Sciatic nerve (tissue), 2 donors: ENCODE measurements at regions not wholly inside any gene's neighbourhood (a gene's known extent, or its start where the extent isn't known, plus 50 kb on each side); places are given as distances from the start of the nearest gene placed in this dataset.

Experiments used
- ATAC-seq: fragments of 200-7000 bp; cut with Tn5 transposase; one replicate; pipeline ENCODE4 v1.9.1; 2020; ENCODE audit warnings: mild to moderate bottlenecking, moderate library complexity
- DNase-seq: peaks from one replicate; pipeline ENCODE4 v3.0.0-alpha.2; 2020; ENCODE audit warnings: low spot score
- intact Hi-C: fragments of 100-400 bp; cut with DNase I; formaldehyde crosslinking; loops from one replicate; pipeline ENCODE4 v1.14.2; 2022
- donor health status: DM: no; HTN: no; CAD: no.
- donor health status: DM: no; HTN: no; CAD: no.

- intact Hi-C loops: no loop called here
- ATAC-seq (peak; percentile 75), DNase-seq (no peak)
Measured at GRCh38 chr2:150374492-150374891, 113.0 kb downstream of the RND3 start.

GRCh38 chr2:150373374-150373773, 114.1 kb downstream of the RND3 start:
- no peak for ATAC-seq
- no peak for DNase-seq
- intact Hi-C loops: no loop called here

- intact Hi-C loops: no loop called here
- ATAC-seq (peak; percentile 75), DNase-seq (no peak)
Measured at GRCh38 chr2:150371044-150371818, 116.2 kb downstream of the RND3 start.

GRCh38 chr2:150370561-150370960, 116.9 kb downstream of the RND3 start:
- intact Hi-C loops: no loop called here
- DNase-seq (no peak), ATAC-seq (no peak)

- ATAC-seq: no peak
Measured at GRCh38 chr2:150369862-150370261, 117.6 kb downstream of the RND3 start.

GRCh38 chr2:150358468-150358807, 129.0 kb downstream of the RND3 start:
- ATAC-seq (no peak), DNase-seq (no peak)
- intact Hi-C loops: no loop called here

More at GRCh38 chr2:150369862-150370261, 117.6 kb downstream of the RND3 start:
- intact Hi-C loops: no loop called here
- no peak for DNase-seq

- intact Hi-C loops: no loop called here
- DNase-seq (no peak), ATAC-seq (no peak)
Measured at GRCh38 chr2:150357770-150358467, 129.5 kb downstream of the RND3 start.

- DNase-seq (no peak), ATAC-seq (no peak)
- intact Hi-C loops: no loop called here
Measured at GRCh38 chr2:150355440-150355839, 132.0 kb downstream of the RND3 start.

GRCh38 chr2:150353376-150353775, 134.1 kb downstream of the RND3 start:
- ATAC-seq: no peak
- intact Hi-C loops: no loop called here
- no peak for DNase-seq

- intact Hi-C loops: no loop called here
- ATAC-seq: no peak
- DNase-seq: no peak
Measured at GRCh38 chr2:150351922-150352321, 135.5 kb downstream of the RND3 start.

GRCh38 chr2:150350500-150350899, 137.0 kb downstream of the RND3 start:
- intact Hi-C loops: no loop called here
- ATAC-seq: no peak
- no peak for DNase-seq

- DNase-seq (no peak), ATAC-seq (no peak)
- intact Hi-C loops: no loop called here
Measured at GRCh38 chr2:150346806-150347205, 140.7 kb downstream of the RND3 start.

GRCh38 chr2:150341982-150342680, 145.3 kb downstream of the RND3 start:
- DNase-seq (no peak), ATAC-seq (no peak)

GRCh38 chr2:150339951-150340350, 147.5 kb downstream of the RND3 start:
- intact Hi-C loops: no loop called here
- DNase-seq (no peak), ATAC-seq (peak; percentile 34)

More at GRCh38 chr2:150341982-150342680, 145.3 kb downstream of the RND3 start:
- intact Hi-C loops: no loop called here

- ATAC-seq (no peak), DNase-seq (no peak)
- intact Hi-C loops: no loop called here
Measured at GRCh38 chr2:150339282-150339681, 148.2 kb downstream of the RND3 start.

- DNase-seq (no peak), ATAC-seq (no peak)
- intact Hi-C loops: no loop called here
Measured at GRCh38 chr2:150335596-150335995, 151.9 kb downstream of the RND3 start.

- intact Hi-C loops: no loop called here
- ATAC-seq: no peak
- no peak for DNase-seq
Measured at GRCh38 chr2:150332383-150332782, 155.1 kb downstream of the RND3 start.

- no peak for DNase-seq
- intact Hi-C loops: no loop called here
- ATAC-seq: no peak
Measured at GRCh38 chr2:150327564-150328489, 159.6 kb downstream of the RND3 start.

- DNase-seq (no peak), ATAC-seq (no peak)
- intact Hi-C loops: no loop called here
Measured at GRCh38 chr2:150325656-150326314, 161.7 kb downstream of the RND3 start.
